ENCODE measurements at regions not wholly inside any gene's neighbourhood (a gene's known extent, or its start where the extent isn't known, plus 50 kb on each side); places are given as distances from the start of the nearest gene placed in this dataset.
A peak's percentile ranks its signal among the peaks of the same experiment; 100 is the strongest.

GRCh38 chr6:164929408-164929977 lies 379.9 kb downstream of the C6orf118 start:
- H3K27ac ChIP-seq: no peak overlapping the region
- no peak overlapping the region for H2AFZ ChIP-seq (ENCODE audit: low read depth)

GRCh38 chr6:164928728-164929407 lies 380.5 kb downstream of the C6orf118 start:
- no peak for TF ChIP-seq CTCF (conservative IDR thresholded peaks at IDR 0.05; ENCODE audit: low read depth, low read length)

More at GRCh38 chr6:164929408-164929977, 379.9 kb downstream of the C6orf118 start:
- H3K36me3 ChIP-seq (ENCODE audit: insufficient read depth): no peaks in the 10 kb centered on the region
- H4K20me1 ChIP-seq (ENCODE audit: insufficient read depth): no peaks in the 10 kb centered on the region
- no peaks in the 10 kb centered on the region for H3K4me1 ChIP-seq (ENCODE audit: low read depth, poor library complexity, severe bottlenecking)
- H3K4me3 ChIP-seq (IDR thresholded peaks at IDR 0.05; ENCODE audit: insufficient read depth, low read depth, low read length): no peak overlapping the region
- no peak for TF ChIP-seq CTCF (conservative IDR thresholded peaks at IDR 0.05; ENCODE audit: low read depth, low read length)
- no peak overlapping the region for H3K4me2 ChIP-seq
- H3K79me2 ChIP-seq (ENCODE audit: insufficient read depth, low read depth): no peaks in the 10 kb centered on the region
- H3K27me3 ChIP-seq (ENCODE audit: insufficient read depth, low read depth): no peaks in the 10 kb centered on the region
- no peak overlapping the region for H3K9ac ChIP-seq

GRCh38 chr6:164928057-164928727 lies 381.2 kb downstream of the C6orf118 start:
- H3K79me2 ChIP-seq (ENCODE audit: insufficient read depth, low read depth): no peaks in the 10 kb centered on the region
- no peak overlapping the region for H3K4me3 ChIP-seq (IDR thresholded peaks at IDR 0.05; ENCODE audit: insufficient read depth, low read depth, low read length)
- no peaks in the 10 kb centered on the region for H4K20me1 ChIP-seq (ENCODE audit: insufficient read depth)
- no peak overlapping the region for H3K27ac ChIP-seq
- H3K4me2 ChIP-seq: no peak overlapping the region
- TF ChIP-seq CTCF (conservative IDR thresholded peaks at IDR 0.05; ENCODE audit: low read depth, low read length): no peak
- H3K36me3 ChIP-seq (ENCODE audit: insufficient read depth): no peaks in the 10 kb centered on the region
- H3K27me3 ChIP-seq (ENCODE audit: insufficient read depth, low read depth): no peaks in the 10 kb centered on the region
- H2AFZ ChIP-seq (ENCODE audit: low read depth): no peak overlapping the region
- H3K4me1 ChIP-seq (ENCODE audit: low read depth, poor library complexity, severe bottlenecking): no peaks in the 10 kb centered on the region
- H3K9ac ChIP-seq: no peak overlapping the region

More at GRCh38 chr6:164928728-164929407, 380.5 kb downstream of the C6orf118 start:
- Histone ChIP-seq H3K4me2 (no peak overlapping the region), H3K4me3 (IDR thresholded peaks at IDR 0.05; ENCODE audit: insufficient read depth, low read depth, low read length) (no peak overlapping the region), H2AFZ (ENCODE audit: low read depth) (no peak overlapping the region), H3K36me3 (ENCODE audit: insufficient read depth) (no peaks in the 10 kb centered on the region), H4K20me1 (ENCODE audit: insufficient read depth) (no peaks in the 10 kb centered on the region), H3K9ac (no peak overlapping the region), H3K4me1 (ENCODE audit: low read depth, poor library complexity, severe bottlenecking) (no peaks in the 10 kb centered on the region), H3K27ac (no peak overlapping the region), H3K27me3 (ENCODE audit: insufficient read depth, low read depth) (no peaks in the 10 kb centered on the region), H3K79me2 (ENCODE audit: insufficient read depth, low read depth) (no peaks in the 10 kb centered on the region)

GRCh38 chr6:164927288-164928056 lies 381.9 kb downstream of the C6orf118 start:
- no peak overlapping the region for H3K4me3 ChIP-seq (IDR thresholded peaks at IDR 0.05; ENCODE audit: insufficient read depth, low read depth, low read length)

More at GRCh38 chr6:164927288-164928056, 381.9 kb downstream of the C6orf118 start:
- Histone ChIP-seq H2AFZ (ENCODE audit: low read depth) (no peak overlapping the region), H3K36me3 (ENCODE audit: insufficient read depth) (no peaks in the 10 kb centered on the region), H3K27me3 (ENCODE audit: insufficient read depth, low read depth) (no peaks in the 10 kb centered on the region), H4K20me1 (ENCODE audit: insufficient read depth) (no peaks in the 10 kb centered on the region), H3K4me1 (ENCODE audit: low read depth, poor library complexity, severe bottlenecking) (no peaks in the 10 kb centered on the region), H3K9ac (no peak overlapping the region), H3K27ac (no peak overlapping the region), H3K79me2 (ENCODE audit: insufficient read depth, low read depth) (no peaks in the 10 kb centered on the region), H3K4me2 (no peak overlapping the region)
- peak; percentile 86 for TF ChIP-seq CTCF (conservative IDR thresholded peaks at IDR 0.05; ENCODE audit: low read depth, low read length)
